ENCODE measurements at regions not wholly inside any gene's neighbourhood (a gene's known extent, or its start where the extent isn't known, plus 50 kb on each side); places are given as distances from the start of the nearest gene placed in this dataset.

DNA sequence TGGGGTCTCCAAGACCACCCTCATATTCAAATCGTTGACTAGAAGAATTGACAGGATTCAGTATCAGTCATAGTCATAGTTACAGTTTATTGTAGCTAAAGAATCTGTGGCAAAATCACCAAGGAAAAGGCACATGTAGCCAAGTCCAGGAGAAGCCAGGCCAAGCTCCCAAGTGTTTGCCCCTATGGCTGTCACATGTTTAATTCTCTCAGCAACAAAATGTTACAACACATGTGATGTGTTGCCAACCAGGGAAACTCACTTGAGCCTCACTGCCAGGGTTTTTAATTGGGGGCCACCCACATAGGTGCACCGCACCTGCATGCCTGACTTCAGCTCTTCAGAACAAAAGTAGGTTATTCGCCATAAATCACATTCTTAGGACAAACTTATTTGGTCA lies 1030.9 kb upstream of the CELF2 start:
- no peak for DNase-seq
- Histone ChIP-seq H3K36me3 (no peaks in the 10 kb centered on the region), H3K9me3 (peaks cover 0 to 8% (median 0%) of the 10 kb centered on the region in 4 donors), H3K27ac (peak overlapping the region in 2 of 4 donors; percentile 18 to 52), H3K4me3 (no peak overlapping the region), H3K4me1 (peaks cover 0 to 8% (median 2%) of the 10 kb centered on the region in 4 donors), H3K27me3 (no peaks in the 10 kb centered on the region)
- intact Hi-C loops (cut with DNase I): no loop called here
- 87 to 89% methylated on average over 3 of the region's 3 CpGs for WGBS, 2 donors
- no peak for TF ChIP-seq POLR2AphosphoS5 (IDR thresholded peaks at IDR 0.05)
- TF ChIP-seq, protein P1, sequence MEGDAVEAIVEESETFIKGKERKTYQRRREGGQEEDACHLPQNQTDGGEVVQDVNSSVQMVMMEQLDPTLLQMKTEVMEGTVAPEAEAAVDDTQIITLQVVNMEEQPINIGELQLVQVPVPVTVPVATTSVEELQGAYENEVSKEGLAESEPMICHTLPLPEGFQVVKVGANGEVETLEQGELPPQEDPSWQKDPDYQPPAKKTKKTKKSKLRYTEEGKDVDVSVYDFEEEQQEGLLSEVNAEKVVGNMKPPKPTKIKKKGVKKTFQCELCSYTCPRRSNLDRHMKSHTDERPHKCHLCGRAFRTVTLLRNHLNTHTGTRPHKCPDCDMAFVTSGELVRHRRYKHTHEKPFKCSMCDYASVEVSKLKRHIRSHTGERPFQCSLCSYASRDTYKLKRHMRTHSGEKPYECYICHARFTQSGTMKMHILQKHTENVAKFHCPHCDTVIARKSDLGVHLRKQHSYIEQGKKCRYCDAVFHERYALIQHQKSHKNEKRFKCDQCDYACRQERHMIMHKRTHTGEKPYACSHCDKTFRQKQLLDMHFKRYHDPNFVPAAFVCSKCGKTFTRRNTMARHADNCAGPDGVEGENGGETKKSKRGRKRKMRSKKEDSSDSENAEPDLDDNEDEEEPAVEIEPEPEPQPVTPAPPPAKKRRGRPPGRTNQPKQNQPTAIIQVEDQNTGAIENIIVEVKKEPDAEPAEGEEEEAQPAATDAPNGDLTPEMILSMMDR (IDR thresholded peaks at IDR 0.05): no peak
- no peak for TF ChIP-seq POLR2A (IDR thresholded peaks at IDR 0.05)
- peak in 1 of 4 donors; percentile 23 for TF ChIP-seq EP300 (IDR thresholded peaks at IDR 0.05)

DNA sequence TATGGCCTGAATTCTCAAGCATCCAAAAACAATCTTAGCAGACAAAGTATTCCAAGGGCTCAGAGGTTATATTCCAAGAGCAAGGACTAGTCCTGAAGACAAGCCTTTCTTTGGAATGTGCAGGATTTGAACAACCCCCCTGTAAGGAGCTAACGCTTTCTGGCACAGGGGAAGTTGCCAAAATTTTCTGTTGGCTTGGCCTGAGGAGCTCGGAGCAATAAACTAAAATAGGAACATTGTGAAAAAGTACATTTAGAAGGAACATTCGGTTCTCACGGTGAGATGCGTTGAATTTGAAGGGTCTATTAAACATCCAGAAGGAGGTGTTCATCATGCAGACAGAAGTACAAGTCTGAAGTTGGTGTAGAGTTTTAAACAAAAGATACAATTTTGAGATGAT lies 1030.5 kb upstream of the CELF2 start:
- WGBS, 2 donors: 87 to 88% methylated on average over 5 of the region's 5 CpGs
- no peak for DNase-seq
- no peak overlapping the region for H3K4me3 ChIP-seq
- H3K36me3 ChIP-seq: no peaks in the 10 kb centered on the region
- peaks cover 0 to 8% (median 0%) of the 10 kb centered on the region in 4 donors for H3K9me3 ChIP-seq
- H3K27me3 ChIP-seq: no peaks in the 10 kb centered on the region
- peaks cover 0 to 8% (median 2%) of the 10 kb centered on the region in 4 donors for H3K4me1 ChIP-seq
- H3K27ac ChIP-seq: peak overlapping the region in 2 of 4 donors; percentile 18 to 52
- TF ChIP-seq POLR2A (IDR thresholded peaks at IDR 0.05) (no peak), EP300 (IDR thresholded peaks at IDR 0.05) (peak; percentile 46 to 91 (median 68)), POLR2AphosphoS5 (IDR thresholded peaks at IDR 0.05) (peak; percentile 50 to 71 (median 66))
- intact Hi-C loops (cut with DNase I): no loop called here

DNA sequence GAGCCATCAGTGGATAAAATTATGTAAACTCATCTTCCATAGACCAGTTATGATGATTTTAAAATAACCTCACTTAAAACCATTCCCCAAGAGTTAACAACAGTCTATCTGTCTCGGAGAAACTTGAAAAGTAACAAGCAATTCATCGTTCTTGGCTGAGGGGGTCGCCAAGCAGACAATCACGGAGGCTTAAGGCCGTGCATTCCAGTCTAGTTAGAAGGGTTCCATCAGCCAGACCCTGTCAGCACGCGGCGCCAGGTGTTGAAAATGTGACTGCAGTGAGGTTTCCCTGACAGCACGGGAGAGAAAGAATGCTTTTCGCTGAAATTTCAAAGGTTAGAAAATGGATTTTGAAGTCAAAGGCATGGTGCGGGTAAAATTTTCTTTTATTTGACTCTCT lies 1025.0 kb upstream of the CELF2 start:
- no peak overlapping the region for H3K4me3 ChIP-seq
- H3K9me3 ChIP-seq: no peaks in the 10 kb centered on the region
- DNase-seq: no peak
- H3K4me1 ChIP-seq: peaks cover 0 to 3% (median 0%) of the 10 kb centered on the region in 4 donors
- no peaks in the 10 kb centered on the region for H3K27me3 ChIP-seq
- no peaks in the 10 kb centered on the region for H3K36me3 ChIP-seq
- WGBS, 2 donors: 62 to 73% methylated on average over 11 of the region's 11 CpGs
- intact Hi-C loops (cut with DNase I): no loop called here
- H3K27ac ChIP-seq: no peak overlapping the region
- TF ChIP-seq, protein P1 (IDR thresholded peaks at IDR 0.05): no peak

DNA sequence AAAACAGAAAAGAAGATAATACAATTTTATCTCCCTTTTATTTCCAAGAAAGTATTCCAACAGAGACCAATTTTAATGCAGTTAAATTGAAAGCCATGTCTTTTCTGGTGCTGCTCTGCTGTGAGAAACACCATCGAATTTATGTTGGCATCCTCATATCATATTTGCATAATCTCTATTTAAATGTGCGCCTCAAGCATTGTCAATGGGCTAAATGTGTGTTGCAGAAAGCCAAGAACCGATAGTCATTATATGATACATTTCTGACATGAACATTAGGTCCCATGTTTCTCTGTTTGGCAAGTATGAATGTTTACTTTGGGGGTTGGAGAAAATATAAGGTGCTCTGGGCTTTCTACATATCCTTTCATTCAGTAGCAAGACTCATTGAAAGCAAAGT lies 1023.5 kb upstream of the CELF2 start:
- H3K27me3 ChIP-seq: no peaks in the 10 kb centered on the region
- TF ChIP-seq POLR2A (IDR thresholded peaks at IDR 0.05) (no peak), EP300 (IDR thresholded peaks at IDR 0.05) (no peak), POLR2AphosphoS5 (IDR thresholded peaks at IDR 0.05) (no peak)
- TF ChIP-seq, protein P1 (IDR thresholded peaks at IDR 0.05): no peak
- WGBS, 2 donors: 83 to 90% methylated on average over 3 of the region's 3 CpGs
- no peaks in the 10 kb centered on the region for H3K9me3 ChIP-seq
- no peak overlapping the region for H3K4me3 ChIP-seq
- no peak for DNase-seq
- no peaks in the 10 kb centered on the region for H3K36me3 ChIP-seq
- intact Hi-C loops (cut with DNase I): no loop called here
- H3K4me1 ChIP-seq: no peaks in the 10 kb centered on the region
- no peak overlapping the region for H3K27ac ChIP-seq

DNA sequence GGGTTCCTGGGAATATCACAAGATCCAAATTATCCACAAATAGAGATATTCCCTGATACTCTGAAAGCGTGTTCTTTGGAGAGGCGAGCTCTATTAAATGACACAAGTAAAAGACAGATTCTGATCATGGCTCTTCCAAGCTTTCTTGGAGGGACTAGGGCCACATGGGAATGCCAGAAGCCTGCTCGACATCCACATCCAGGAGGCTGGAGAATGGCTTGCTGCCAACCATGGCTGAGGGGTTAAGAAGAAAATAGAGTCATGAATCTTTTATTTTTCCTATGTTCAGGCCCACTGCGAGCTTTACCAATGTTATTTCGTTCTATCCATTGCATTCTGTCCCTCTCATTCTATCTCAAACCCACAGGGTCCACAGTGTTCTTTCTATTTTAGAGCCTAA lies 1018.0 kb upstream of the CELF2 start:
- TF ChIP-seq POLR2AphosphoS5 (IDR thresholded peaks at IDR 0.05) (no peak), POLR2A (IDR thresholded peaks at IDR 0.05) (no peak), EP300 (IDR thresholded peaks at IDR 0.05) (no peak)
- TF ChIP-seq, protein P1 (IDR thresholded peaks at IDR 0.05): no peak

More for the DNA sequence above, 1018.0 kb upstream of the CELF2 start:
- Histone ChIP-seq H3K27ac (no peak overlapping the region), H3K27me3 (no peaks in the 10 kb centered on the region), H3K4me1 (no peaks in the 10 kb centered on the region), H3K36me3 (no peaks in the 10 kb centered on the region), H3K4me3 (no peak overlapping the region), H3K9me3 (no peaks in the 10 kb centered on the region)
- 87 to 90% methylated on average over 5 of the region's 5 CpGs for WGBS, 2 donors
- intact Hi-C loops (cut with DNase I): no loop called here
- no peak for DNase-seq
